Type B pancreatic cell (in vitro differentiated cells): ENCODE measurements at regions not wholly inside any gene's neighbourhood (a gene's known extent, or its start where the extent isn't known, plus 50 kb on each side); places are given as distances from the start of the nearest gene placed in this dataset.

ENCODE experiments used
- DNase-seq: peaks from one replicate; pipeline ENCODE4 v3.0.0; 2021; ENCODE audit warnings: mixed read lengths; ENCODE audit not compliant: unreplicated experiment; ENCODE audit errors: extremely low spot score
- H3K27ac Mint-ChIP-seq: 2 replicates; pipeline ENCODE4 v1.8.0; 2021; ENCODE audit warnings: mild to moderate bottlenecking, mixed read lengths
- H3K27me3 Mint-ChIP-seq: 2 replicates; pipeline ENCODE4 v1.8.0; 2021; ENCODE audit warnings: mixed read lengths
- H3K36me3 Mint-ChIP-seq: 2 replicates; pipeline ENCODE4 v1.8.0; 2021; ENCODE audit warnings: mixed read lengths
- H3K4me1 Mint-ChIP-seq: one replicate; pipeline ENCODE4 v1.8.0; 2021; ENCODE audit warnings: mixed read lengths; ENCODE audit not compliant: unreplicated experiment
- H3K4me3 Mint-ChIP-seq: 2 replicates; pipeline ENCODE4 v1.8.0; 2021; ENCODE audit warnings: mild to moderate bottlenecking, mixed read lengths
- H3K9me3 Mint-ChIP-seq: 2 replicates; pipeline ENCODE4 v1.8.0; 2021; ENCODE audit warnings: mixed read lengths
- TF ChIP-seq, protein P1 (sequence below): fragments of 200-600 bp; sonication (generic); conservative IDR thresholded peaks from 2 replicates; pipeline ENCODE4 v1.5.0; 2021; ENCODE audit warnings: antibody characterized with exemption, mild to moderate bottlenecking

DNA sequence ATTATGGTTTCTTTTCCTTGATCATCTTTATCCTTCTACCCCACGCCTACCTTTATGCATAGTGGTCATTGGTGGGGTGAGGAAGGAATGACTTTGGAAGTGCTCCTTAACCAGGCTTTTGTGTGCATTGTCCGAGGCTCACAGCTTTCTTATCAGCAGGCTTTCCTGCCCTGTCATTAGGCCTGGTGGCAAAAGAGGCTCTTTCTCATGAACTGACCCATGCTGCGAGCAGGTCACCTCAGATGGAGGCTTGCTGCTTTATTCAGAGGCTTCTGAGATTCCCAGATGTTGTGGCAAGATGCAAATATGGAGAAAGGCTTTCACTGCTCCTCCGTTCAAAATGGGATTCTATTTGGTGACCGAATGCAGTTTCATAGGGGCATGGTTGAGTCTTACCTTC, 57.4 kb upstream of the DMRTA1 start:
- no peak for DNase-seq
- Mint-ChIP-seq H3K27me3 (peaks cover 3% of the 10 kb centered on the region), H3K36me3 (no peaks in the 10 kb centered on the region), H3K9me3 (no peaks in the 10 kb centered on the region), H3K4me1 (no peaks in the 10 kb centered on the region), H3K4me3 (no peak overlapping the region), H3K27ac (no peak overlapping the region)
- TF ChIP-seq, protein P1, sequence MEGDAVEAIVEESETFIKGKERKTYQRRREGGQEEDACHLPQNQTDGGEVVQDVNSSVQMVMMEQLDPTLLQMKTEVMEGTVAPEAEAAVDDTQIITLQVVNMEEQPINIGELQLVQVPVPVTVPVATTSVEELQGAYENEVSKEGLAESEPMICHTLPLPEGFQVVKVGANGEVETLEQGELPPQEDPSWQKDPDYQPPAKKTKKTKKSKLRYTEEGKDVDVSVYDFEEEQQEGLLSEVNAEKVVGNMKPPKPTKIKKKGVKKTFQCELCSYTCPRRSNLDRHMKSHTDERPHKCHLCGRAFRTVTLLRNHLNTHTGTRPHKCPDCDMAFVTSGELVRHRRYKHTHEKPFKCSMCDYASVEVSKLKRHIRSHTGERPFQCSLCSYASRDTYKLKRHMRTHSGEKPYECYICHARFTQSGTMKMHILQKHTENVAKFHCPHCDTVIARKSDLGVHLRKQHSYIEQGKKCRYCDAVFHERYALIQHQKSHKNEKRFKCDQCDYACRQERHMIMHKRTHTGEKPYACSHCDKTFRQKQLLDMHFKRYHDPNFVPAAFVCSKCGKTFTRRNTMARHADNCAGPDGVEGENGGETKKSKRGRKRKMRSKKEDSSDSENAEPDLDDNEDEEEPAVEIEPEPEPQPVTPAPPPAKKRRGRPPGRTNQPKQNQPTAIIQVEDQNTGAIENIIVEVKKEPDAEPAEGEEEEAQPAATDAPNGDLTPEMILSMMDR, result no peak

DNA sequence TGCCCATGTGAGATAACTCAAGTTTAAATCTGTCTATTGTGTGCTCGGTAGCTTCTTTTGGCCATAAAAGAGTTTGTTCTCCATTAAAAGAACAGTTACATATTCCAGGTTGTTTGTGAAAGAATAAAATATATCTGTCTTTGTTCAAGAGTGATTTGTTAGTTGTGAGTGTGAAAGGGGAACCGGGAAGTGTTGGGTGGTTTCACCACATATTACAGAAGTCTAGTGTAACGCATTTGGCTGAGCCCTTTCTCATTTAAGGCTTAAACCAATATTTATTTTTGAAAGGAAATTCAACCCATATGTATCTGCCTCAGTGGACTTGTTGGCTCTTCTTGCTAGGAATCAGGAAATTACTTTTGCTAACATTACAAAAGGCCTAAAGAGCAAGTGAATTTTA, 54.1 kb upstream of the DMRTA1 start:
- H3K9me3 Mint-ChIP-seq, result peaks cover 7% of the 10 kb centered on the region
- no peaks in the 10 kb centered on the region for H3K4me1 Mint-ChIP-seq
- H3K27me3 Mint-ChIP-seq, result peaks cover 3% of the 10 kb centered on the region
- no peak overlapping the region for H3K27ac Mint-ChIP-seq
- H3K36me3 Mint-ChIP-seq, result no peaks in the 10 kb centered on the region
- no peak overlapping the region for H3K4me3 Mint-ChIP-seq
- DNase-seq, result no peak
- TF ChIP-seq, protein P1, result no peak

DNA sequence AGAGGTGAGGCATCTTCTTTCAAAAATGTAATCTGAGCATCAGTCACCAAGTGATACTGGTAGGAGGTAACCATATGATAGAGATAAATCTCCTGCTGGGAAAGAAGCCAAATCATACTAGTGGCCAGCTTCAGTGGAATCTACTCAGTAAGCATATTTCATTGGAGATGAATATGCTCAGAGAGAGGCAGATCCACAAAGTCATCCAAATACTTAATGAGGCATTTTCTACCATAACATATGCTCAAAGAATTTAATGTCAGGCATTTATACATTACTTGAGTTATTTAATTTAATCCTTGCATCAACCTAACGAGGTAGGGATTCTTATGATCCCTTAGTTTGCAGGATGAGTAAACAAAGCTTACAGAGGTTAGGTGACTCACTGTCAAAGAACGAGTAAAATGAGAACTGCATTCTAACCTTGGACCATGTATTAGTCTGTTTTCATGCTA, 50.9 kb upstream of the DMRTA1 start:
- no peaks in the 10 kb centered on the region for H3K36me3 Mint-ChIP-seq
- no peaks in the 10 kb centered on the region for H3K27me3 Mint-ChIP-seq
- no peak overlapping the region for H3K27ac Mint-ChIP-seq
- no peaks in the 10 kb centered on the region for H3K4me1 Mint-ChIP-seq
- no peak overlapping the region for H3K4me3 Mint-ChIP-seq
- DNase-seq, result no peak
- H3K9me3 Mint-ChIP-seq, result peaks cover 7% of the 10 kb centered on the region
- TF ChIP-seq, protein P1, result no peak
